OCI-LY1 (cell line): ENCODE measurements at regions not wholly inside any gene's neighbourhood (a gene's known extent, or its start where the extent isn't known, plus 50 kb on each side); places are given as distances from the start of the nearest gene placed in this dataset.

Source experiments
- H2AFZ ChIP-seq: fragments of 200-600 bp; sonication (generic), shearing (Covaris generic); 2 replicates; pipeline ENCODE4 v1.6.0; 2014; ENCODE audit warnings: antibody characterized with exemption, mild to moderate bottlenecking, low read length
- H3F3A ChIP-seq: fragments of 200-600 bp; sonication (generic), shearing (Covaris generic); 2 replicates; pipeline ENCODE4 v1.6.0; 2014; ENCODE audit warnings: mild to moderate bottlenecking, antibody characterized with exemption, low read length, moderate library complexity; ENCODE audit not compliant: insufficient read depth
- H3K27ac ChIP-seq: fragments of 200-600 bp; sonication (generic); 2 replicates; pipeline ENCODE4 v1.5.1; 2014; ENCODE audit warnings: low read length, mixed run types, mild to moderate bottlenecking, low read depth; ENCODE audit not compliant: poor library complexity, severe bottlenecking
- H3K27me3 ChIP-seq: fragments of 200-600 bp; sonication (generic); 2 replicates; pipeline ENCODE4 v1.6.0; 2014; ENCODE audit warnings: antibody characterized with exemption, mild to moderate bottlenecking, low read length, moderate library complexity; ENCODE audit not compliant: insufficient read depth
- H3K36me3 ChIP-seq: fragments of 200-600 bp; sonication (generic); 2 replicates; pipeline ENCODE4 v1.6.1; 2014; ENCODE audit warnings: mild to moderate bottlenecking, antibody characterized with exemption, low read length, moderate library complexity, mixed read lengths; ENCODE audit not compliant: insufficient read depth
- H3K4me1 ChIP-seq: fragments of 200-600 bp; sonication (generic); 2 replicates; pipeline ENCODE4 v1.5.1; 2014; ENCODE audit warnings: mild to moderate bottlenecking, low read length, moderate library complexity; ENCODE audit not compliant: insufficient read depth, severe bottlenecking
- H3K4me2 ChIP-seq: fragments of 200-600 bp; sonication (generic), shearing (Covaris generic); 2 replicates; pipeline ENCODE4 v1.6.1; 2014; ENCODE audit warnings: low read length
- H3K4me3 ChIP-seq: fragments of 200-600 bp; sonication (generic); 2 replicates; pipeline ENCODE4 v1.5.1; 2014; ENCODE audit warnings: low read length, low read depth, mild to moderate bottlenecking, mixed read lengths; ENCODE audit not compliant: poor library complexity, severe bottlenecking
- H3K79me2 ChIP-seq: fragments of 200-600 bp; shearing (Covaris generic); 2 replicates; pipeline ENCODE4 v1.6.1; 2016; ENCODE audit warnings: mixed run types, low read length, mixed read lengths; ENCODE audit not compliant: insufficient read depth
- H3K9ac ChIP-seq: fragments of 200-600 bp; sonication (generic), shearing (Covaris generic); 2 replicates; pipeline ENCODE4 v1.6.1; 2014; ENCODE audit warnings: mild to moderate bottlenecking, low read length, mixed read lengths
- H3K9me2 ChIP-seq: fragments of 200-600 bp; sonication (generic), shearing (Covaris generic); 2 replicates; pipeline ENCODE4 v1.6.1; 2014; ENCODE audit warnings: low read depth, mild to moderate bottlenecking, low read length, mixed read lengths
- H3K9me3 ChIP-seq: fragments of 200-600 bp; shearing (Covaris generic); 2 replicates; pipeline ENCODE4 v1.6.1; 2014; ENCODE audit warnings: low read length, mixed read lengths
- H4K20me1 ChIP-seq: fragments of 200-600 bp; sonication (generic), shearing (Covaris generic); 2 replicates; pipeline ENCODE4 v1.6.0; 2016; ENCODE audit warnings: mild to moderate bottlenecking, low read length; ENCODE audit not compliant: insufficient read depth
- EZH2 ChIP-seq: fragments of 200-600 bp; sonication (generic), shearing (Covaris generic); IDR thresholded peaks from 2 replicates; pipeline ENCODE4 v1.8.0; 2017; ENCODE audit warnings: borderline replicate concordance, mixed run types, mild to moderate bottlenecking, antibody characterized with exemption, low read length, moderate library complexity, mixed read lengths
- TF ChIP-seq, protein P1 (sequence below): fragments of 200-600 bp; sonication (generic), shearing (Covaris generic); IDR thresholded peaks from 2 replicates; pipeline ENCODE4 v1.5.1; 2017; ENCODE audit warnings: mild to moderate bottlenecking, antibody characterized with exemption, low read length, moderate library complexity, mixed read lengths

DNA sequence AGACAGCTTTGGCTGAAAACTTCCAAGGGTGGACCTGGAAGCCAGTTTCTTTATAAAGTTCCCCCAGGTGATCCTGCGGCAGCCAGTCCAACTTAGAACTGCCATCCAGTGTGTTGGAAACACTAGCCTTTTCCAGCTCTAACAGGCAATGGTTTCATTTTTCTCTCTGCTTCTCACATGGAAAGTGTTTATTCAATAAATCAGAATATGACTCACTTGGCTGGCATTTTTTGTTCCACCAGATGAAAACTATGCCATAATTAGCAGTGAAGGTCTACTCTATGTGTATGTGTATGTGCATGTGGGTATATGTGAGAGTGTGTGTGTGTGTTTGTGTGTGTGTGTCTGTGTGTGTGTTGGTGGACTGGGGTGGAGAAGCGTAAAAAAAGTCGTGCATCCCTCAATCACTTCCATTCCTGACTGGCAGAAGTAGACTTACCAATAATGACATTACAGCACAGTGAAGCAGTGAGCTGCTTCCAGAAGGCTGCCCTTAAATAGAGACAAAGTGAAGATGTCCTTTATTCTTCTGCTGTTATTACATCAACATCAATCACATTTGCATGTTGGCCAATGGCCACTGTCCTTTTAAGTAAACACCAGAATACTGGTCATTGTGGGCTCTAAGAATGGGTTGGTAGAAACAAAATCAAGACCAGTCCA, 90.9 kb upstream of the SETBP1 start:
- Histone ChIP-seq H3K4me1 (no peaks in the 10 kb centered on the region), H3K4me2 (no peak overlapping the region), H3K9ac (no peak overlapping the region), H2AFZ (no peak overlapping the region), H4K20me1 (no peaks in the 10 kb centered on the region), H3K9me3 (no peaks in the 10 kb centered on the region), H3K9me2 (no peaks in the 10 kb centered on the region), H3K4me3 (no peak overlapping the region), H3K79me2 (no peaks in the 10 kb centered on the region), H3K27ac (no peak overlapping the region), H3F3A (no peaks in the 10 kb centered on the region), H3K27me3 (no peaks in the 10 kb centered on the region), H3K36me3 (no peaks in the 10 kb centered on the region)
- TF ChIP-seq, protein P1, sequence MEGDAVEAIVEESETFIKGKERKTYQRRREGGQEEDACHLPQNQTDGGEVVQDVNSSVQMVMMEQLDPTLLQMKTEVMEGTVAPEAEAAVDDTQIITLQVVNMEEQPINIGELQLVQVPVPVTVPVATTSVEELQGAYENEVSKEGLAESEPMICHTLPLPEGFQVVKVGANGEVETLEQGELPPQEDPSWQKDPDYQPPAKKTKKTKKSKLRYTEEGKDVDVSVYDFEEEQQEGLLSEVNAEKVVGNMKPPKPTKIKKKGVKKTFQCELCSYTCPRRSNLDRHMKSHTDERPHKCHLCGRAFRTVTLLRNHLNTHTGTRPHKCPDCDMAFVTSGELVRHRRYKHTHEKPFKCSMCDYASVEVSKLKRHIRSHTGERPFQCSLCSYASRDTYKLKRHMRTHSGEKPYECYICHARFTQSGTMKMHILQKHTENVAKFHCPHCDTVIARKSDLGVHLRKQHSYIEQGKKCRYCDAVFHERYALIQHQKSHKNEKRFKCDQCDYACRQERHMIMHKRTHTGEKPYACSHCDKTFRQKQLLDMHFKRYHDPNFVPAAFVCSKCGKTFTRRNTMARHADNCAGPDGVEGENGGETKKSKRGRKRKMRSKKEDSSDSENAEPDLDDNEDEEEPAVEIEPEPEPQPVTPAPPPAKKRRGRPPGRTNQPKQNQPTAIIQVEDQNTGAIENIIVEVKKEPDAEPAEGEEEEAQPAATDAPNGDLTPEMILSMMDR = no peak
- TF ChIP-seq EZH2 = no peak

DNA sequence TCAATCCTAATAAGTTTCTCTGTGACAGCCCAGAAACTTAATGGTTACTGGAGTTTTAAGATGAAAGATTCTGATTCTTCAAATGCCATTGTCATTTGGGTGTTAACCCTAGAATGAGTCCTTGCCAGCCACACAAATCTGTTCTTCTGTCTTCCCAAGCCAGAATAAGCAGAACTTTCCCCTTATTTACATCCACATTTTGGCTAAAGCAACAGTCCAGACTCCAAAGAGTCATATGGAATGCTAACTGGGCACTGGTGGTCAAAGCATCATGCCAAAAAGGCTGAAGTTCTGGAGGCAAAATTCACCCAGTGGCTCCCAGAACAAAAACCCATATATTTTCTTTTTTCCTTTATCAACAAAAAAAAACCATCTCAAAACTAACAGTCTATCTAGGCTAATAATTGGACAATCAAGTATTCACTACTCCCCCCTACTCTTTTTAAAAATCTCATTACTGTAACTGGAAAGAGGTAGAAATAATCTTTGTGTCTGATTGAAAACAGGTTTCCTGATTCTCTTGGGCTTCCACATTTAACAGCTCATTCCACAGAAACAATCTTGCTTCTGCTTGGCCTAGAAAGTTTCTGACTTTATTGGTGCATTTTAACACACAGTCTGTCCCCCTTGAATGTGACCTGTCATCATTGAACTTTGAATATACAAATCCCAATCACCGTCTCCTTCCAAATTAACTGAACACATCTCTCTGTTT, 89.6 kb upstream of the SETBP1 start:
- no peaks in the 10 kb centered on the region for H3K79me2 ChIP-seq
- no peaks in the 10 kb centered on the region for H3K27me3 ChIP-seq
- H4K20me1 ChIP-seq = no peaks in the 10 kb centered on the region
- no peaks in the 10 kb centered on the region for H3K9me2 ChIP-seq
- no peaks in the 10 kb centered on the region for H3F3A ChIP-seq
- H3K36me3 ChIP-seq = no peaks in the 10 kb centered on the region
- H3K4me1 ChIP-seq = no peaks in the 10 kb centered on the region
- TF ChIP-seq, protein P1 = no peak
- no peak for TF ChIP-seq EZH2
- H3K4me2 ChIP-seq = no peak overlapping the region
- H2AFZ ChIP-seq = no peak overlapping the region
- no peaks in the 10 kb centered on the region for H3K9me3 ChIP-seq
- no peak overlapping the region for H3K9ac ChIP-seq
- H3K4me3 ChIP-seq = no peak overlapping the region
- H3K27ac ChIP-seq = no peak overlapping the region

DNA sequence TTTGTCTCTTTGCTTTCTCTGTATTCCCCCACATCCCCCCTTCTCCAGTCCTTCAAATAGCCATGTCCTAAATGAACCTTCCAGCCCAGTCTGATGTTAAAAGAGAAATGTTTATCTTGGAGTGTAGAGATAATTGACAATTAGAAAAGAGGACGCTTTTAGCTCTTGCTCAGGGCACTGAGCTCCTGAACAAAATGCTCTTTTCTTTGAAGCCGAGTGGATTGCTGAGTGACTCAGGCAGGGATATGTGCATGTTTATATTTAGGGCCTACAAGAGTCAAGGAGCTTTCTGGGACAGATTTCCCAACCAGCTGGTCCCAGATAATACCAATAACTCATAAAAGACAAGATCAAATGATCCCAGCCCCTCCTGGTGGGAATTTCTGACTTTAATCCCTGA, 88.0 kb upstream of the SETBP1 start:
- Histone ChIP-seq H3K36me3 (no peaks in the 10 kb centered on the region), H3K4me1 (no peaks in the 10 kb centered on the region), H3K4me3 (no peak overlapping the region), H3K4me2 (no peak overlapping the region), H3K27ac (no peak overlapping the region), H3K9ac (no peak overlapping the region), H2AFZ (no peak overlapping the region), H4K20me1 (no peaks in the 10 kb centered on the region), H3K27me3 (no peaks in the 10 kb centered on the region), H3F3A (no peaks in the 10 kb centered on the region), H3K9me2 (no peaks in the 10 kb centered on the region), H3K79me2 (no peaks in the 10 kb centered on the region), H3K9me3 (no peaks in the 10 kb centered on the region)
- TF ChIP-seq EZH2 = no peak
- TF ChIP-seq, protein P1 = no peak
